ENCODE measurements at regions not wholly inside any gene's neighbourhood (a gene's known extent, or its start where the extent isn't known, plus 50 kb on each side); places are given as distances from the start of the nearest gene placed in this dataset.

- WGBS, 2 experiments (ENCODE audit: insufficient coverage in 1 of 2, insufficient read length in 1 of 2) = 92 to 97% methylated on average over 2 to 4 of the region's 4 CpGs
- no peak overlapping the region for H3K27ac Mint-ChIP-seq
- no peak overlapping the region for H3K9ac ChIP-seq (ENCODE audit: extremely low read depth, low read length, poor library complexity, severe bottlenecking)
- H3K27me3 Mint-ChIP-seq (ENCODE audit: insufficient read depth) = no peaks in the 10 kb centered on the region
- no peaks in the 10 kb centered on the region for H3K36me3 ChIP-seq (ENCODE audit: control insufficient read depth, insufficient read depth, low read length)
- TF ChIP-seq, protein P1, sequence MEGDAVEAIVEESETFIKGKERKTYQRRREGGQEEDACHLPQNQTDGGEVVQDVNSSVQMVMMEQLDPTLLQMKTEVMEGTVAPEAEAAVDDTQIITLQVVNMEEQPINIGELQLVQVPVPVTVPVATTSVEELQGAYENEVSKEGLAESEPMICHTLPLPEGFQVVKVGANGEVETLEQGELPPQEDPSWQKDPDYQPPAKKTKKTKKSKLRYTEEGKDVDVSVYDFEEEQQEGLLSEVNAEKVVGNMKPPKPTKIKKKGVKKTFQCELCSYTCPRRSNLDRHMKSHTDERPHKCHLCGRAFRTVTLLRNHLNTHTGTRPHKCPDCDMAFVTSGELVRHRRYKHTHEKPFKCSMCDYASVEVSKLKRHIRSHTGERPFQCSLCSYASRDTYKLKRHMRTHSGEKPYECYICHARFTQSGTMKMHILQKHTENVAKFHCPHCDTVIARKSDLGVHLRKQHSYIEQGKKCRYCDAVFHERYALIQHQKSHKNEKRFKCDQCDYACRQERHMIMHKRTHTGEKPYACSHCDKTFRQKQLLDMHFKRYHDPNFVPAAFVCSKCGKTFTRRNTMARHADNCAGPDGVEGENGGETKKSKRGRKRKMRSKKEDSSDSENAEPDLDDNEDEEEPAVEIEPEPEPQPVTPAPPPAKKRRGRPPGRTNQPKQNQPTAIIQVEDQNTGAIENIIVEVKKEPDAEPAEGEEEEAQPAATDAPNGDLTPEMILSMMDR (conservative IDR thresholded peaks at IDR 0.05) = no peak
- peaks cover 22% of the 10 kb centered on the region for H3K4me1 ChIP-seq (ENCODE audit: control insufficient read depth, insufficient read depth, low read length)
- H3K9me3 ChIP-seq (ENCODE audit: control insufficient read depth, low read length) = no peaks in the 10 kb centered on the region
- H3K4me3 Mint-ChIP-seq = no peak overlapping the region
- H3K4me1 Mint-ChIP-seq = peaks cover 24% of the 10 kb centered on the region
- H3K36me3 Mint-ChIP-seq (ENCODE audit: low read depth) = no peaks in the 10 kb centered on the region
- H3K4me3 ChIP-seq (ENCODE audit: low read length) = no peak overlapping the region
- no peaks in the 10 kb centered on the region for H3K9me3 Mint-ChIP-seq
- H3K27ac ChIP-seq (ENCODE audit: low read depth, low read length) = no peak overlapping the region
- no peak for DNase-seq
- no peaks in the 10 kb centered on the region for H3K27me3 ChIP-seq (ENCODE audit: control insufficient read depth, insufficient read depth, low read length, poor library complexity, severe bottlenecking)
Observed at GRCh38 chr5:96148376-96148775, 186.7 kb upstream of the ELL2 start.

- Histone ChIP-seq H3K27ac (ENCODE audit: low read depth, low read length) (no peak overlapping the region), H3K9ac (ENCODE audit: extremely low read depth, low read length, poor library complexity, severe bottlenecking) (no peak overlapping the region), H3K4me1 (ENCODE audit: control insufficient read depth, insufficient read depth, low read length) (peaks cover 22% of the 10 kb centered on the region), H3K4me3 (ENCODE audit: low read length) (no peak overlapping the region), H3K27me3 (ENCODE audit: control insufficient read depth, insufficient read depth, low read length, poor library complexity, severe bottlenecking) (no peaks in the 10 kb centered on the region), H3K36me3 (ENCODE audit: control insufficient read depth, insufficient read depth, low read length) (no peaks in the 10 kb centered on the region), H3K9me3 (ENCODE audit: control insufficient read depth, low read length) (no peaks in the 10 kb centered on the region)
- H3K27ac Mint-ChIP-seq = no peak overlapping the region
- H3K4me1 Mint-ChIP-seq = peaks cover 27% of the 10 kb centered on the region
- TF ChIP-seq, protein P1 (conservative IDR thresholded peaks at IDR 0.05) = no peak
- no peaks in the 10 kb centered on the region for H3K27me3 Mint-ChIP-seq (ENCODE audit: insufficient read depth)
- no peaks in the 10 kb centered on the region for H3K9me3 Mint-ChIP-seq
- DNase-seq = no peak
- WGBS, 2 experiments (ENCODE audit: insufficient coverage in 1 of 2, insufficient read length in 1 of 2) = 97 to 100% methylated on average over 2 of the region's 2 CpGs
- no peak overlapping the region for H3K4me3 Mint-ChIP-seq
- no peaks in the 10 kb centered on the region for H3K36me3 Mint-ChIP-seq (ENCODE audit: low read depth)
Observed at GRCh38 chr5:96147866-96148265, 186.2 kb upstream of the ELL2 start.

GRCh38 chr5:96146675-96147074, 185.0 kb upstream of the ELL2 start:
- Histone ChIP-seq H3K9ac (ENCODE audit: extremely low read depth, low read length, poor library complexity, severe bottlenecking) (no peak overlapping the region), H3K36me3 (ENCODE audit: control insufficient read depth, insufficient read depth, low read length) (no peaks in the 10 kb centered on the region), H3K9me3 (ENCODE audit: control insufficient read depth, low read length) (no peaks in the 10 kb centered on the region), H3K27me3 (ENCODE audit: control insufficient read depth, insufficient read depth, low read length, poor library complexity, severe bottlenecking) (no peaks in the 10 kb centered on the region), H3K27ac (ENCODE audit: low read depth, low read length) (no peak overlapping the region), H3K4me3 (ENCODE audit: low read length) (no peak overlapping the region), H3K4me1 (ENCODE audit: control insufficient read depth, insufficient read depth, low read length) (peaks cover 22% of the 10 kb centered on the region)
- no peaks in the 10 kb centered on the region for H3K27me3 Mint-ChIP-seq (ENCODE audit: insufficient read depth)
- DNase-seq = no peak
- no peak overlapping the region for H3K27ac Mint-ChIP-seq
- TF ChIP-seq, protein P1 (conservative IDR thresholded peaks at IDR 0.05) = no peak
- peaks cover 25% of the 10 kb centered on the region for H3K4me1 Mint-ChIP-seq
- WGBS, 2 experiments (ENCODE audit: insufficient coverage in 1 of 2, insufficient read length in 1 of 2) = 76 to 88% methylated on average over 2 of the region's 2 CpGs
- H3K4me3 Mint-ChIP-seq = no peak overlapping the region
- H3K9me3 Mint-ChIP-seq = no peaks in the 10 kb centered on the region
- no peaks in the 10 kb centered on the region for H3K36me3 Mint-ChIP-seq (ENCODE audit: low read depth)
